Fibroblast of peridontal ligament (primary cell): ENCODE measurements at regions not wholly inside any gene's neighbourhood (a gene's known extent, or its start where the extent isn't known, plus 50 kb on each side); places are given as distances from the start of the nearest gene placed in this dataset.
"Not testable (repeated sequence)": the region's sequence is repeated elsewhere in the genome, so short reads cannot be mapped to it uniquely, and the experiment has no call there.

Experiments
- DNase-seq: peaks from one replicate; pipeline ENCODE4 v3.0.0-alpha.2; 2010; ENCODE audit errors: extremely low read depth

DNA sequence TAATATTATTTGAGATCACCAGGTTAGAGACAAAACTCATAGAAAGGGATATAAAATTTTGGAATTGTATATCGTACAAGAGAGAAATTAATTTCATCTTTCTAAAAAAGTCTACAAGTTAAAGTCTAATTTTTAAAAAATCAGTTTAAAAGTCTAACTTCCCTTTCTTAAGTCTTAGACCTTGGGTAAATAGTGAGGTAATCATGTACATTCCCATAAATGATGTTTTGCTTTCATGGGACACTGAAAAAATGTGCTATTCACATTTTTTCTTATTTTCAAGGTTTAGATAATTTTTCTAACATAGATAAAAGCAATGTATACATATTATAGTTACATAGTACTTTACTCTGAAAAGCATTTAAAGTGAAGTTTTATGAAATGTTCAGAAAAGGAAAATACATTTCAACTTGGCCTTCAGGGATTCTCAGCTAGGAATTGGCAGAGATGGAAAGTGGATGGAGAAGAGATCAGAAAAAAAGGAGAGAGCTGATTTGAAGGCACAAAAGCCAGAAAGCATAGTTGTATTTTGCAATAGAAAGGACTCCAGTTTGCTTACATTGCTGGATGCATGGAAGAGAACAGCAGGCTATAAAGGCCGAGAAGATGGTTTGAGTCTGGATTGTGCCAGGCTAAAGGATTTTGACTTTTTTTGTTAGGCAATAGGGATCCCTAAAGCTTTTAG, 194.0 kb downstream of the CASP12 start:
- DNase-seq, result peak; percentile 39

- DNase-seq, result peak; percentile 81
Observed at GRCh38 chr11:104700609-104701008, 197.7 kb downstream of the CASP12 start.

DNA sequence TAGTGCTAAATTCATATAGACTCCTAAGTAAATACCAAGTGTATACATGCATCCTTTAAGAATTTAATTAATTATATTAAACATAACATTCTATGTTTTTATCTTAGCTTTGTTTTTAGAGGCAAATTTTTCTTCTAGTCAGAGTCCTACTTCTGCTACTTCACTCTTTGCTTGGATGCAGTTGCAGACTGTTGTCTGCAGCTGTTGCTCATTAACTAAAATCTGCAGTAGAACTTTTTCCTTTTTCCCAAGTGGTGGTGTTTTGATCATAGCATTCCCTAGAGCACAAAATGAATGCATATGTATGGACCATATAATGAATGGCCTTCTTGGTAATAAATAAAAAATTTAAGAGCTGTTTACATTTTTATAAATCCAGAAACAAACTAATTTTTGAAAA, 198.3 kb downstream of the CASP12 start:
- peak; percentile 46 for DNase-seq

DNA sequence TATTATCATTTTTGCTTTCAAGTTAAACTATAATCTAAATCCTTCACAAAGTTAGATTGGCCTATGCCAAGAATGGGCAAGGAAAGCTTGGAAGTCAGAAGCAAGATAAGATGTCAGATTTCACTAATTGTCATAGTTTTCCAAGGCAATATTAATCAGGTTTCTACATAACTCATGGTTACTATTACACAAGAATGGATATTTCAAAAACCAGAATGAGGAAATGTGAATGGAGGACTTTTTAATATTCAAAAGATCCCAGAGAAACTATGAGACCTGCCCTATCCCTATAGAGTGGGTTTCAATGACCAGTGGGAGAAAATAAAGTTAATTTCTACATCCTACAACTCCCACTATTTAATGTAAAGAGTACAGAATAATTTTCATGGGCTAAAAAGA, 203.2 kb downstream of the CASP12 start:
- DNase-seq, result no peak

GRCh38 chr11:104694259-104695064, 203.8 kb downstream of the CASP12 start:
- peak; percentile 54 for DNase-seq

GRCh38 chr11:104692751-104693150, 205.5 kb downstream of the CASP12 start:
- no peak for DNase-seq

DNA sequence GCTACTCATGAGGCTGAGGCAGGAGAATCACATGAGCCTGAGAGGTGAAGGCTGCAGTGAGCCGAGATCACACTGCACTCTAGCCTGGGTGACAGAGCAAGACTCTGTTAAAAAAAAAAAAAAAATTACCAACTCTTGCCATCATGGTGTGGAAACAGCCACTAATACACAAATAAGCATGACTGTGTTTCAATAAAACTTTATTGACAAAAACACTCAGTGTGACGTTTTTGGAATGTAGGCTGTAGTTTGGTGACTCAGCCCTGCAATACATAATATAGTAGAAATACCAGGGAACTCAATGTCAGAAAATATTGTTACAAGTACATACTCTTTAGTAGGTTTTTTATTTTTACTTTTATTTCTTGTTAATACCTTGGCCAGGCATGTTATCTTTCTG, 207.1 kb downstream of the CASP12 start:
- DNase-seq, result no peak

GRCh38 chr11:104690241-104690640, 208.0 kb downstream of the CASP12 start:
- peak; percentile 32 for DNase-seq

DNA sequence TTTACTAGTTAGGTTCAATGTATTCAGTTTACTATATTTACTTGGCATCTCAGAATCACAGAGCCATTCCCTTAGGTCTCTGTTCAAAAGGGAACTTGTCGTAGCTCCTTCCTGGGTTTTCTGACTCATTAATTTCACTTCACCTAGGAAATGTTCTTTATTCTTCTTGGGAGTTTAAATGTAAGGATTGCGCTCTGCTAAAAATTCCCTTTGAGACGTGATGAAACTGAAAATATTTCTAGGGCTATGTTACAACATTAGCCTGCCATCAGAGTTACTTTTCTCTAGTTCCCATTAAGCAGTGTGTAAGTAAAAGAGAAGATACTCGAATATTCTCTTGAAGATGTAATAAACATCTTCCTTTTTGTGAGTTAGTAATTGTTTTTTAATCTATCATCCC, 209.5 kb downstream of the CASP12 start:
- DNase-seq, result no peak

GRCh38 chr11:104682206-104682605, 216.1 kb downstream of the CASP12 start:
- DNase-seq, result peak; percentile 65

- peak; percentile 36 for DNase-seq
Observed at GRCh38 chr11:104679258-104679657, 219.0 kb downstream of the CASP12 start.

DNA sequence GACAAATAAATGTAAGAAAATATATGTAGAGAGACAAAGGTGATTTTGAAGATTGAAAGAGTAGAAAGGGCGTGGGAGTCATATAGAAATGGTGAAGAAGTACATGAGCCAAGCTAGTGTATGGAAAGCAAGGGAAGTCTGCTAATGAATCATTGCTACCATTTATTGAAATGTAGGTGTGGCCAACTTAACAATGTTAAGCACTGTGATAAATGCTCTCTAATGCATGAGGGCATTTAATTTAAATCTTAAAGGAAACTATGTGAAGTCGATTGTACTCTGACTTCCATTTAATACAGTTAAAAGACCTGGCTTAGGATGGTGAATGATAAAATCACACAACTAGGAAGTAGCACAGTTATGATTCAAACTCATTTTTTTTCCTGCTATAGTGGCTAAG, 219.9 kb downstream of the CASP12 start:
- DNase-seq, result no peak

DNA sequence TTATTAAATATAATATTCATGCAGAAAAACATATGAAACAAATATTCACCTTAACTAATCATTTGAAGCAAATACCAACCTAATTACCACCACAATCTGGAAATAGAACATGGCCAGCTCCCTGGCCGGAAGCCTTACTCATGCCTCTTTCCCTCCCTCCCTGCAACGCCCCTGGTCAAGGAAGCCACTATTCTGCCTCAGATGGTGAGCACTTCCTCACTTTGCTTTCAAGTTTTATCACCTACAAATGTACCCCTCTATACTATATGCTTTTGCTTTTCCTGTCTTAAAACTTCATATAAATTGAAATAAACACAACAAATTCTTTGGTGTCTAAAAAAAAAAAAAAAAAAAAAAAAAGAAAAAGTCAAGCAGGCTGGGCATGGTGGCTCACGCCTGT, 221.2 kb downstream of the CASP12 start:
- not testable (repeated sequence) for DNase-seq

- no peak for DNase-seq
Observed at GRCh38 chr11:104672897-104673296, 225.4 kb downstream of the CASP12 start.

DNA sequence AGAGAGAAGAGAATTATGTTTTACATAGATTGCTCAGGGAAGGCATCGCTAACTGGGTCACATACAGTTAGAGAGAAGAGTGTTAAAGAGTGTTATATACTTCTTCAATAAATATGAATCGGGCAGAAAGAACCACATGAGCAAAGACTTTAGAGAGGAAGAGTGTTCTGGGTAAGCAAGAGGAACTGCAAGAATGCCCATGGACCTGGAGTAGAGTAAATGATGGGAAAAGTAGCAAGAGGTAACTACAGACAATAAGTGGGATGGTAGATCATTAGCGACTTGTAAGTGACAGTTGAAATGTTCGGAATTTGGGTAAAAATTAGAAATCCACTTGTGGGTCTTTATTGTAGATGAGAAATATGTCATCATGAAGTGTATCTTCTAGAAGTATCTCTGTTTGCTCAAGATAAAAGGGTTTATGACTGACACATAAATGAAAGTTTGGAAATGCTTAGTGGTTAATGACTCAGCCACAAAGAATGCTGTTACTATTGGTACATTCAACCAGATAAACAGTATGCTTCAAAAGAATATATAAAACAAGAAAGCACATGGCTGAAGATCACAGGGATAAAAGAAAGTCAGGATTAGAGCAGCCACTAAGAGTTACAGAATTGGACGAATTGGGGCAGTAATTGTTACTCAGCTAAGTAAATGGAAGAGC, 229.3 kb downstream of the CASP12 start:
- peak; percentile 93 for DNase-seq

DNA sequence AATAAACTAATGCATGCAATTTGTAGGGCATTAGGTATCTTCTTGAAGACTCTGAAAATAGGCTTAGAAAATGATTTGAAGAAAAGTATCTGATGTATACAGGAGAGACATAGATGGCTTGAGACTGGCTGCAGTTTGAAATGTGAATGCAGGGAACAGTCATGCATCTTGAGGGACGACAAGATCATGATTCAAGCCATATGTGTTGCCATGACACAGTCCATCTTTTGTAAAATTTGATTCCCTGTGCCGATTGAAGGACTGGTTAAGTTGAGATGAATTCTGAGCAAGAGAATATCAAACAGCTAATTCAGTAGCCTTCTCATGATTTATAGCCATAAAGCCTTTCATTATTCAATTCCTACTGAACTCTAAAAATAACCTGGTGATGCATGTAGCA, 231.6 kb downstream of the CASP12 start:
- no peak for DNase-seq

DNA sequence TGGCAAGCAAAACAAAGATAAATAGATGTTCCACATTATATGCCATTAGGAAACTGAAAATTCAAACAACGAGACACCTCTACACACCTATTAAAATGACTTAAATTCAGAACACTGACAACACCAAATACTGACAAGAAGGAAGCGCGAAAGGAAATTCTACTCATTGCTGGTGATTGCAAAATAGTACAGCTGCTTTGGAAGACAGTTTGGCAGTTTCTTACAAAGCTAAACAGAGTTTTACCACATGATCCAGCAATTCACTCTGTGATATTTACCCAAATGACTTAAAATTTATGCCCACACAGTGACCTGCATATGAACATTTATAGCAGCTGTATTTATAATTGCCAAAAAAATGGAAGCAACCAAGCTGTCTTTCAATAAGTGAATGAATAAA, 232.6 kb downstream of the CASP12 start:
- peak; percentile 84 for DNase-seq

GRCh38 chr11:104663190-104664140, 234.8 kb downstream of the CASP12 start:
- no peak for DNase-seq

DNA sequence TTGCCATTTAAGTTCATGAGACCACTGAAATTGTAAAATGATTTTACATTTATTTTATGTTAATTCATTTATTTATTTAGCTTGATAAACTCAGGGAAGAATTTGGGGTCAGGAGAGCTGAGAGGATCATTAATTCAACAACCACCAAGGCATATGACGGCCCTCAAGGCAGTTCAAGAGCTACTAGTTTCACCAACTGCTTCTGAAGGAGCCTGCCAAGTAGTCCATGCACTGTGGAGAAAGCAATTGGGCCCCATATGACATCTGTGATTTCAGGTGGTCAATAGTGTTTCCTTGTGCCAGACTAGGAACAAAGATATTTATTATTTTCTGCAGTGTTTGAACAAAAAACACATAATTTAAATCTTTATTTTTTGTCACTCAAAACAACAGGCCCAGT, 236.4 kb downstream of the CASP12 start:
- no peak for DNase-seq

GRCh38 chr11:104661471-104661870, 236.8 kb downstream of the CASP12 start:
- no peak for DNase-seq

DNA sequence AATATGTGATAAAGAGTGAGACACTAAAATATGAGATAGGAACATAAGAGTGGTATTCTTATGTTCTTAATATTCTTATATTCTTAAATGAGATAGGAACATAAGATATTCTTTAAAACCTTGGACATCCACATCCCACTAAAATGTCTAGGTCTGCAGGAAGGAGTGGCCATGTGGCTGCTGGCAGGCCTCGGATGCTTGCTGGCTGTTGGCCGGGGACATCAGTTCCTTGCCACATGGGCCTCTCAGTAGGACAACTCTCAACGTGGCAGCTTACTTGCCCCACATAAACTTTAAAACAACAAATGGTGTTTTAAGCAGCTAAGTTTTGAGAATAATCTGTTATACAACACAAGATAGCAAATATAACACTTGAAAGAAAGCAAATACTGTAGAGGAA, 240.1 kb downstream of the CASP12 start:
- no peak for DNase-seq

- no peak for DNase-seq
Observed at GRCh38 chr11:104657083-104657482, 241.2 kb downstream of the CASP12 start.
